Esophagus muscularis mucosa (tissue), 3 donors: ENCODE measurements at regions not wholly inside any gene's neighbourhood (a gene's known extent, or its start where the extent isn't known, plus 50 kb on each side); places are given as distances from the start of the nearest gene placed in this dataset.
"Not testable (repeated sequence)": the region's sequence is repeated elsewhere in the genome, so short reads cannot be mapped to it uniquely, and the experiment has no call there.

ENCODE experiments used
- EP300 ChIP-seq: sonication (generic); formaldehyde crosslinking; IDR thresholded peaks from one replicate; pipeline ENCODE4 v1.6.1; 2017; ENCODE audit warnings: antibody characterized with exemption
- TF ChIP-seq, protein P1 (sequence below), 3 experiments: fragments of 200-600 bp in 2 of 3; fragments of 450-650 bp in 1 of 3; sonication (generic) in 2 of 3; IDR thresholded peaks; one replicate each; pipeline ENCODE4 v1.5.1; 2017 to 2019; ENCODE audit warnings: antibody characterized with exemption in 3 of 3, mild to moderate bottlenecking in 2 of 3, moderate library complexity in 1 of 3

GRCh38 chr1:134936-135335, 316.5 kb downstream of the OR4F29 start:
- TF ChIP-seq, protein P1, sequence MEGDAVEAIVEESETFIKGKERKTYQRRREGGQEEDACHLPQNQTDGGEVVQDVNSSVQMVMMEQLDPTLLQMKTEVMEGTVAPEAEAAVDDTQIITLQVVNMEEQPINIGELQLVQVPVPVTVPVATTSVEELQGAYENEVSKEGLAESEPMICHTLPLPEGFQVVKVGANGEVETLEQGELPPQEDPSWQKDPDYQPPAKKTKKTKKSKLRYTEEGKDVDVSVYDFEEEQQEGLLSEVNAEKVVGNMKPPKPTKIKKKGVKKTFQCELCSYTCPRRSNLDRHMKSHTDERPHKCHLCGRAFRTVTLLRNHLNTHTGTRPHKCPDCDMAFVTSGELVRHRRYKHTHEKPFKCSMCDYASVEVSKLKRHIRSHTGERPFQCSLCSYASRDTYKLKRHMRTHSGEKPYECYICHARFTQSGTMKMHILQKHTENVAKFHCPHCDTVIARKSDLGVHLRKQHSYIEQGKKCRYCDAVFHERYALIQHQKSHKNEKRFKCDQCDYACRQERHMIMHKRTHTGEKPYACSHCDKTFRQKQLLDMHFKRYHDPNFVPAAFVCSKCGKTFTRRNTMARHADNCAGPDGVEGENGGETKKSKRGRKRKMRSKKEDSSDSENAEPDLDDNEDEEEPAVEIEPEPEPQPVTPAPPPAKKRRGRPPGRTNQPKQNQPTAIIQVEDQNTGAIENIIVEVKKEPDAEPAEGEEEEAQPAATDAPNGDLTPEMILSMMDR (IDR thresholded peaks at IDR 0.05), result not testable (repeated sequence)
- not testable (repeated sequence) for TF ChIP-seq EP300
